Esophagus squamous epithelium (tissue), 4 donors: ENCODE measurements at regions not wholly inside any gene's neighbourhood (a gene's known extent, or its start where the extent isn't known, plus 50 kb on each side); places are given as distances from the start of the nearest gene placed in this dataset.

Experiments used
- CTCF ChIP-seq, 6 experiments: fragments of 450-650 bp in 4 of 6; fragments of 200-600 bp in 2 of 6; sonication (generic) in 2 of 6; IDR thresholded peaks; one replicate each; pipeline ENCODE4 v1.5.1; 2016 to 2019; ENCODE audit warnings: antibody characterized with exemption in 6 of 6, mild to moderate bottlenecking in 4 of 6, moderate library complexity in 4 of 6
- POLR2A ChIP-seq, 4 donors: fragments of 450-650 bp; IDR thresholded peaks; one replicate each; pipeline ENCODE4 v1.6.1; 2017; ENCODE audit warnings: antibody characterized with exemption in 4 of 4, mild to moderate bottlenecking in 4 of 4, moderate library complexity in 3 of 4

DNA sequence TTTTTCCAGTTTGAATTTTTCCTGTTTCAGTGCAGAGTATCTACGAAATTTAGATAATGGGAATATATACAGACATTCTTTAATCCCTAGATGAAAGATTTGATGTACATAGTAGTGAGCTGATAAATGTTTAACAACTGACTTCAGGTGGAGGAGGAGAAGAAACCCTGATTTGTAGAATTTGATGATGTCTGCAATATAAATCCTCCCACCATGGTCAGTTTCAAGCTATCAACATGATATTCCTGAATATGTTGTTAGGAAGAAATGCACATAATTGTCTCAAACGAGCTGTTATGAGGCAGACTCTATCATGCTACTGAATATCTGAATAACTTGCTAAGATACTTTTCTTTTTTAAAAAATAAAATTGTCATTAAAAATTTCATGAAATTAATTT is 629.3 kb upstream of the LRRN3 start:
- TF ChIP-seq CTCF (IDR thresholded peaks at IDR 0.05) (no peak), POLR2A (IDR thresholded peaks at IDR 0.05) (no peak)
